ENCODE measurements at regions not wholly inside any gene's neighbourhood (a gene's known extent, or its start where the extent isn't known, plus 50 kb on each side); places are given as distances from the start of the nearest gene placed in this dataset.
"Not testable (repeated sequence)": the region's sequence is repeated elsewhere in the genome, so short reads cannot be mapped to it uniquely, and the experiment has no call there.

- Histone ChIP-seq H3K27me3 (no peaks in the 10 kb centered on the region), H3K4me1 (peaks cover 25 to 33% (median 26%) of the 10 kb centered on the region in 4 donors), H3K27ac (peak overlapping the region; percentile 63 to 87 (median 83)), H3K9me3 (no peaks in the 10 kb centered on the region), H3K36me3 (no peaks in the 10 kb centered on the region), H3K4me3 (no peak overlapping the region)
- ATAC-seq (ENCODE audit: low FRiP score in 2 of 2) (no peak), DNase-seq (no peak)
- WGBS, 2 donors = 80 to 81% methylated on average over 5 of the region's 5 CpGs
- no peak for TF ChIP-seq POLR2A (IDR thresholded peaks at IDR 0.05)
- TF ChIP-seq CTCF (IDR thresholded peaks at IDR 0.05) = no peak
- TF ChIP-seq EP300 (IDR thresholded peaks at IDR 0.05) = no peak
- no peak for TF ChIP-seq POLR2AphosphoS5 (IDR thresholded peaks at IDR 0.05)
Observed at GRCh38 chr15:99487337-99487730, 78.5 kb upstream of the MEF2A start.

- H3K27me3 ChIP-seq = no peaks in the 10 kb centered on the region
- WGBS, 2 donors = 96 to 100% methylated on average over 6 of the region's 6 CpGs
Observed at GRCh38 chr15:99492275-99492674, 73.5 kb upstream of the MEF2A start.

DNA sequence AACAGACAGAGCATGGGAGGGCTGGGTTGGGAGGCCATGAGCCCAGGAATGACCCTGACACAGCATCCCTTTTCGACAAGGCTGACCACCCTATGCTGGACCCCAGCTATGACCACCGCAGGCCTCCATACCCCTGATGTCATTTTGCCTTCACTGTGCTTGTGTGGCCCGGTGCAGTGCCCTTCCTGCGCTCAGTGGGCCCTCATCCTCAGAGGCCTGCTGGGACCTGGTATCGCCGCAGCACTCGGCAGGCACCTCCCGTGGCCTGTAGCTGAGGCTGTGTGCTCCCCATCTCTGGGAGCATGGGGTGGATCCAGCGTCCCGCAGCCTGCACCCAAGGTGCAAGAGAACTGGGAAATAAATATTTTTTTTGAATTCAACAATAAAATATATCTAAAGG, 73.1 kb upstream of the MEF2A start:
- Histone ChIP-seq H3K9me3 (no peaks in the 10 kb centered on the region), H3K4me3 (no peak overlapping the region), H3K27me3 (no peaks in the 10 kb centered on the region), H3K27ac (no peak overlapping the region), H3K36me3 (no peaks in the 10 kb centered on the region), H3K4me1 (peaks cover 4 to 12% (median 5%) of the 10 kb centered on the region in 4 donors)
- DNase-seq (peak in 1 of 2 donors; percentile 39), ATAC-seq (ENCODE audit: low FRiP score in 2 of 2) (peak in 1 of 2 donors; percentile 6)
- TF ChIP-seq POLR2AphosphoS5 (IDR thresholded peaks at IDR 0.05) (no peak), POLR2A (IDR thresholded peaks at IDR 0.05) (no peak)
- WGBS, 2 donors = 97% methylated on average over 8 to 10 of the region's 10 CpGs

More at GRCh38 chr15:99492275-99492674, 73.5 kb upstream of the MEF2A start:
- Histone ChIP-seq H3K27ac (no peak overlapping the region), H3K36me3 (no peaks in the 10 kb centered on the region), H3K9me3 (no peaks in the 10 kb centered on the region), H3K4me3 (no peak overlapping the region), H3K4me1 (peaks cover 6 to 16% (median 9%) of the 10 kb centered on the region in 4 donors)
- TF ChIP-seq POLR2A (IDR thresholded peaks at IDR 0.05) = no peak
- no peak for TF ChIP-seq EP300 (IDR thresholded peaks at IDR 0.05)
- TF ChIP-seq POLR2AphosphoS5 (IDR thresholded peaks at IDR 0.05) = no peak
- no peak for TF ChIP-seq CTCF (IDR thresholded peaks at IDR 0.05)
- DNase-seq (no peak), ATAC-seq (ENCODE audit: low FRiP score in 2 of 2) (no peak)

GRCh38 chr15:99493461-99493860, 72.3 kb upstream of the MEF2A start:
- H3K36me3 ChIP-seq = no peaks in the 10 kb centered on the region
- peaks cover 4 to 6% (median 5%) of the 10 kb centered on the region in 4 donors for H3K4me1 ChIP-seq
- peak in 1 of 2 donors; percentile 27 for DNase-seq
- H3K27me3 ChIP-seq = no peaks in the 10 kb centered on the region
- TF ChIP-seq POLR2A (IDR thresholded peaks at IDR 0.05) (no peak), POLR2AphosphoS5 (IDR thresholded peaks at IDR 0.05) (no peak), CTCF (IDR thresholded peaks at IDR 0.05) (no peak), EP300 (IDR thresholded peaks at IDR 0.05) (no peak)
- 96 to 99% methylated on average over 11 of the region's 11 CpGs for WGBS, 2 donors
- no peak overlapping the region for H3K4me3 ChIP-seq
- H3K9me3 ChIP-seq = no peaks in the 10 kb centered on the region
- H3K27ac ChIP-seq = no peak overlapping the region
- no peak for ATAC-seq (ENCODE audit: low FRiP score in 2 of 2)

DNA sequence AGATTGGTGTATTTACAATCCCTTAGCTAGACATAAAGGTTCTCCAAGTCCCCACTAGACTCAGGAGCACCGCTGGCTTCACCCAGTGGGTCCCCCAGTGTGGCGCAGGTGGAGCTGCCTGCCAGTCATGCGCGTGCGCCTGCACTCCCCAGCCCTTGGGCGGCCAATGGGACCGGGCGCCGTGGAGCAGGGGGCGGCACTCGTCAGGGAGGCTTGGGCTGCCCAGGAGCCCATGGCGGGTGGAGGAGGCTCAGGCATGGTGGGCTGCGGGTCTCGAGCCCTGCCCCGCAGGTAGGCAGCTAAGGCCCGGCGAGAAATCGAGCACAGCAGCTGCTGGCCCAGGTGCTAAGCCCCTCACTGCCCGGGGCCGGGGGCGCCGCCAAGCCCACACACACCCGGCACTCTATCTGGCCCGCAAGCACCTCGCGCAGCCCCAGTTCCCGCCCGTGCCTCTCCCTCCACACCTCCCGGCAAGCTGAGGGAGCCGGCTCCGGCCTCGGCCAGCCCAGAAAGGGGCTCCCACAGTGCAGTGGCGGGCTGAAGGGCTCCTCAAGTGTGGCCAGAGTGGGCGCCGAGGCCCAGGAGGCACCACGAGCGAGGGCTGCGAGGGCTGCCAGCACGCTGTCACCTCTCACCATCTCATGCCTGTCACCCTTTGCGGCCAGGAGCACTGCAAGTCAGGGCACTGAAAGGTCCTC, 71.1 kb upstream of the MEF2A start:
- WGBS, 2 donors = 97% methylated on average over 24 of the region's 40 CpGs; no CpG with 5 or more reads in 1 of the 2 donors
- not testable (repeated sequence) for H3K36me3 ChIP-seq; H3K27me3 ChIP-seq; H3K9me3 ChIP-seq; H3K27ac ChIP-seq; H3K4me3 ChIP-seq; H3K4me1 ChIP-seq; ATAC-seq (ENCODE audit: low FRiP score in 2 of 2)
- DNase-seq = peak in 1 of 2 donors; percentile 82
